H9 (cell line): ENCODE measurements at regions not wholly inside any gene's neighbourhood (a gene's known extent, or its start where the extent isn't known, plus 50 kb on each side); places are given as distances from the start of the nearest gene placed in this dataset.

ENCODE experiments used
- DNase-seq: peaks from one replicate; pipeline ENCODE4 v3.0.0-alpha.2; 2017
- H2AFZ ChIP-seq: one replicate; pipeline ENCODE4 v1.6.1; 2013; ENCODE audit warnings: mild to moderate bottlenecking, low read length, control low read depth, moderate library complexity
- H2AK5ac ChIP-seq: 2 replicates; pipeline ENCODE4 v1.6.1; 2013; ENCODE audit warnings: low read length, control low read depth, mixed read lengths; ENCODE audit not compliant: insufficient read length
- H2BK120ac ChIP-seq: one replicate; pipeline ENCODE4 v1.6.1; 2013; ENCODE audit warnings: low read depth, mild to moderate bottlenecking, low read length, control low read depth, inconsistent platforms; ENCODE audit not compliant: poor library complexity, severe bottlenecking
- H2BK12ac ChIP-seq: 2 replicates; pipeline ENCODE4 v1.6.1; 2013; ENCODE audit warnings: low read length, control low read depth, mixed read lengths, low read depth; ENCODE audit not compliant: insufficient read length
- H2BK15ac ChIP-seq: 2 replicates; pipeline ENCODE4 v1.6.1; 2013; ENCODE audit warnings: low read depth, low read length, control low read depth
- H2BK20ac ChIP-seq: one replicate; pipeline ENCODE4 v1.6.1; 2013; ENCODE audit warnings: low read depth, mild to moderate bottlenecking, low read length, control low read depth, inconsistent platforms; ENCODE audit not compliant: poor library complexity, severe bottlenecking
- H2BK5ac ChIP-seq: 2 replicates; pipeline ENCODE4 v1.6.1; 2013; ENCODE audit warnings: low read length, control low read depth, mixed read lengths; ENCODE audit not compliant: insufficient read length
- H3K14ac ChIP-seq: 2 replicates; pipeline ENCODE4 v1.6.1; 2013; ENCODE audit warnings: low read length, control low read depth; ENCODE audit not compliant: insufficient read depth
- H3K18ac ChIP-seq: 2 replicates; pipeline ENCODE4 v1.6.1; 2013; ENCODE audit warnings: low read depth, mild to moderate bottlenecking, mixed read lengths, low read length, control low read depth; ENCODE audit not compliant: insufficient read length
- H3K23ac ChIP-seq: 2 replicates; pipeline ENCODE4 v1.6.1; 2013; ENCODE audit warnings: low read length, control low read depth, mixed read lengths, low read depth; ENCODE audit not compliant: insufficient read length
- H3K23me2 ChIP-seq: 2 replicates; pipeline ENCODE4 v1.6.1; 2013; ENCODE audit warnings: low read depth, mild to moderate bottlenecking, mixed read lengths, low read length, control low read depth; ENCODE audit not compliant: insufficient read length, poor library complexity, severe bottlenecking
- H3K27ac ChIP-seq: 2 replicates; pipeline ENCODE4 v1.5.1; 2013; ENCODE audit warnings: low read length, control low read depth, mixed read lengths, low read depth; ENCODE audit not compliant: insufficient read length
- H3K27me3 ChIP-seq: 2 replicates; pipeline ENCODE4 v1.6.1; 2013; ENCODE audit warnings: low read length, control low read depth, inconsistent platforms; ENCODE audit not compliant: insufficient read depth
- H3K4ac ChIP-seq: 2 replicates; pipeline ENCODE4 v1.6.1; 2013; ENCODE audit warnings: low read depth, mild to moderate bottlenecking, control low read depth, inconsistent platforms, low read length, moderate library complexity
- H3K4me1 ChIP-seq: 2 replicates; pipeline ENCODE4 v1.6.1; 2013; ENCODE audit warnings: low read length, control low read depth, inconsistent platforms; ENCODE audit not compliant: insufficient read depth
- H3K4me2 ChIP-seq: 2 replicates; pipeline ENCODE4 v1.6.1; 2013; ENCODE audit warnings: low read length, control low read depth, mixed read lengths; ENCODE audit not compliant: insufficient read length, insufficient read depth
- H3K56ac ChIP-seq: 2 replicates; pipeline ENCODE4 v1.6.1; 2013; ENCODE audit warnings: low read depth, mild to moderate bottlenecking, mixed read lengths, low read length, control low read depth; ENCODE audit not compliant: insufficient read length
- H3K79me1 ChIP-seq: 2 replicates; pipeline ENCODE4 v1.6.1; 2013; ENCODE audit warnings: low read depth, mild to moderate bottlenecking, moderate library complexity, low read length, control low read depth, inconsistent platforms; ENCODE audit not compliant: insufficient read depth, poor library complexity, severe bottlenecking
- H3K79me2 ChIP-seq: 2 replicates; pipeline ENCODE4 v1.6.1; 2013; ENCODE audit warnings: low read length, control low read depth, inconsistent platforms; ENCODE audit not compliant: insufficient read depth
- H3K9ac ChIP-seq: 2 replicates; pipeline ENCODE4 v1.6.1; 2013; ENCODE audit warnings: low read length, control low read depth, mixed read lengths; ENCODE audit not compliant: insufficient read length; ENCODE audit errors: extremely low read depth
- H3K9me3 ChIP-seq: one replicate; pipeline ENCODE4 v1.6.1; 2013; ENCODE audit warnings: low read depth, low read length, inconsistent platforms; ENCODE audit not compliant: control insufficient read depth
- H3T11ph ChIP-seq: one replicate; pipeline ENCODE4 v1.6.1; 2013; ENCODE audit warnings: mild to moderate bottlenecking, low read length, control low read depth, inconsistent platforms
- H4K20me1 ChIP-seq: one replicate; pipeline ENCODE4 v1.6.1; 2013; ENCODE audit not compliant: control insufficient read depth, insufficient read length, insufficient read depth
- H4K5ac ChIP-seq: 2 replicates; pipeline ENCODE4 v1.6.1; 2013; ENCODE audit warnings: low read depth, mild to moderate bottlenecking, mixed read lengths, low read length, control low read depth; ENCODE audit not compliant: insufficient read length
- H4K8ac ChIP-seq: replicated peaks from 2 replicates; pipeline ENCODE4 v1.6.1; 2013; ENCODE audit warnings: low read length, control low read depth, mixed read lengths, low read depth; ENCODE audit not compliant: insufficient read length
- H4K91ac ChIP-seq: 2 replicates; pipeline ENCODE4 v1.6.1; 2013; ENCODE audit warnings: low read depth, mild to moderate bottlenecking, moderate library complexity, mixed read lengths, low read length, control low read depth; ENCODE audit not compliant: insufficient read length
- H3K27ac Mint-ChIP-seq, 3 experiments: 2 replicates in 2 of 3; 3 replicates in 1 of 3; pipeline ENCODE4 v1.8.0; 2020 to 2021; ENCODE audit warnings: mixed read lengths in 3 of 3, mild to moderate bottlenecking in 1 of 3, moderate library complexity in 1 of 3
- H3K27me3 Mint-ChIP-seq: 2 replicates; pipeline ENCODE4 v1.8.0; 2021; ENCODE audit warnings: low read depth, mild to moderate bottlenecking, moderate library complexity, mixed read lengths
- H3K36me3 Mint-ChIP-seq, 3 experiments: 2 replicates in 2 of 3; 3 replicates in 1 of 3; pipeline ENCODE4 v1.8.0; 2020 to 2021; ENCODE audit warnings: low read depth in 3 of 3, mixed read lengths in 3 of 3; ENCODE audit not compliant: insufficient read depth in 1 of 3
- H3K4me1 Mint-ChIP-seq, 2 experiments: 2 replicates each; pipeline ENCODE4 v1.8.0; 2020; ENCODE audit warnings: mixed read lengths in 2 of 2
- H3K4me3 Mint-ChIP-seq, 2 experiments: 2 replicates in 1 of 2; 3 replicates in 1 of 2; pipeline ENCODE4 v1.8.0; 2020 to 2021; ENCODE audit warnings: mild to moderate bottlenecking in 2 of 2, mixed read lengths in 2 of 2, moderate library complexity in 1 of 2
- H3K9me3 Mint-ChIP-seq, 2 experiments: 2 replicates in 1 of 2; 3 replicates in 1 of 2; pipeline ENCODE4 v1.8.0; 2020; ENCODE audit warnings: mild to moderate bottlenecking in 2 of 2, mixed read lengths in 2 of 2, moderate library complexity in 1 of 2
- CTCF ChIP-seq: fragments of 200-600 bp; sonication (generic); conservative IDR thresholded peaks from 3 replicates; pipeline ENCODE4 v1.8.0; 2021; ENCODE audit warnings: antibody characterized with exemption, mild to moderate bottlenecking
- WGBS: extraction: QIAGEN DNeasy Blood & Tissue Kit; methylation state at CpG from one replicate; pipeline ENCODE4 v1.1.7; 2013; ENCODE audit warnings: missing lambda C conversion rate, low lambda C conversion rate, mixed read lengths; ENCODE audit not compliant: insufficient read length; ENCODE audit errors: extremely low coverage; 5-methylcytosine and 5-hydroxymethylcytosine counted together

- Histone ChIP-seq H4K8ac (no peak overlapping the region), H2BK120ac (no peak overlapping the region), H2AK5ac (no peak overlapping the region), H3K23me2 (no peaks in the 10 kb centered on the region), H3K18ac (no peak overlapping the region), H2BK20ac (no peak overlapping the region), H3K4ac (no peak overlapping the region), H3K27me3 (no peaks in the 10 kb centered on the region), H4K20me1 (no peaks in the 10 kb centered on the region), H3K4me1 (peaks cover 2% of the 10 kb centered on the region; the same call in 1 of the 2 replicates), H3K23ac (no peak overlapping the region), H3K56ac (no peak overlapping the region), H2BK15ac (no peak overlapping the region), H3K79me1 (no peaks in the 10 kb centered on the region), H2BK5ac (no peak overlapping the region), H4K5ac (no peak overlapping the region), H4K91ac (no peak overlapping the region), H3K14ac (no peak overlapping the region), H3K9ac (no peak overlapping the region), H2AFZ (no peak overlapping the region), H2BK12ac (no peak overlapping the region), H3K4me2 (no peak overlapping the region), H3T11ph (no peak overlapping the region), H3K27ac (no peak overlapping the region), H3K79me2 (no peaks in the 10 kb centered on the region), H3K9me3 (no peaks in the 10 kb centered on the region)
- peaks cover 33 to 38% of the 10 kb centered on the region in 2 experiments for H3K4me1 Mint-ChIP-seq
- no peak overlapping the region for H3K27ac Mint-ChIP-seq
- no peaks in the 10 kb centered on the region for H3K9me3 Mint-ChIP-seq
- peak; percentile 29; the same call in 1 of the 3 replicates for TF ChIP-seq CTCF
- DNase-seq: peak; percentile 43
- H3K27me3 Mint-ChIP-seq: no peaks in the 10 kb centered on the region; the same call in 1 of the 2 replicates
- H3K36me3 Mint-ChIP-seq: no peaks in the 10 kb centered on the region; a peak in 1 of 7 replicates
- H3K4me3 Mint-ChIP-seq: no peak overlapping the region
- WGBS: no CpG with 5 or more reads among the region's 5 CpGs
Measured at GRCh38 chr10:114711176-114711868, 53.2 kb upstream of the ABLIM1 start.
